A673 (cell line): ENCODE measurements at regions not wholly inside any gene's neighbourhood (a gene's known extent, or its start where the extent isn't known, plus 50 kb on each side); places are given as distances from the start of the nearest gene placed in this dataset.

ENCODE experiments used
- BruUV-seq: library from RNA; stranded (reverse); fragments of 400-500 nt; replicated peaks from 2 replicates; lab custom pipeline; 2021; lab: Mats Ljungman, UMichigan
- CTCF ChIA-PET: fragments of 300-600 bp; sonication (Branson Sonifier 250); formaldehyde crosslinking; loops from one replicate; lab custom pipeline; 2022; ENCODE audit warnings: antibody characterized with exemption; lab: Charles Lee
- POLR2A ChIA-PET: fragments of 300-600 bp; sonication (Branson Sonifier 250); formaldehyde crosslinking; loops from one replicate; lab custom pipeline; 2022; ENCODE audit warnings: antibody characterized with exemption; ENCODE audit not compliant: low non-redundant PET; lab: Charles Lee
- DNase-seq: peaks from one replicate; pipeline ENCODE4 v3.0.0-alpha.2; 2015; ENCODE audit warnings: low spot score
- H3K27ac ChIP-seq: fragments of 200-600 bp; sonication (generic); 2 replicates; pipeline ENCODE4 v1.5.1; 2016; ENCODE audit warnings: mixed run types, low read depth, mild to moderate bottlenecking, mixed read lengths, antibody characterized with exemption, low read length; ENCODE audit not compliant: poor library complexity, severe bottlenecking
- H3K27me3 ChIP-seq: fragments of 200-600 bp; sonication (generic); replicated peaks from 2 replicates; pipeline ENCODE4 v1.6.1; 2017; ENCODE audit warnings: mixed run types, low read depth, mild to moderate bottlenecking, mixed read lengths, antibody characterized with exemption, low read length; ENCODE audit not compliant: insufficient read depth, poor library complexity
- H3K36me3 ChIP-seq: fragments of 200-600 bp; sonication (generic); 2 replicates; pipeline ENCODE4 v1.6.1; 2016; ENCODE audit warnings: mixed run types, mild to moderate bottlenecking, mixed read lengths, antibody characterized with exemption, low read length; ENCODE audit not compliant: insufficient read depth, poor library complexity, severe bottlenecking
- H3K4me1 ChIP-seq: fragments of 200-600 bp; sonication (generic); 2 replicates; pipeline ENCODE4 v1.6.1; 2017; ENCODE audit warnings: mixed run types, mild to moderate bottlenecking, mixed read lengths, antibody characterized with exemption, low read length; ENCODE audit not compliant: insufficient read depth, poor library complexity, severe bottlenecking
- H3K4me3 ChIP-seq: fragments of 200-600 bp; sonication (generic); 2 replicates; pipeline ENCODE4 v1.5.1; 2016; ENCODE audit warnings: low read depth, mixed run types, mild to moderate bottlenecking, mixed read lengths, low read length; ENCODE audit not compliant: poor library complexity, severe bottlenecking
- H3K9me3 ChIP-seq: fragments of 200-600 bp; sonication (generic); 2 replicates; pipeline ENCODE4 v1.6.1; 2016; ENCODE audit warnings: mixed run types, low read depth, mild to moderate bottlenecking, mixed read lengths, antibody characterized with exemption, low read length; ENCODE audit not compliant: poor library complexity, severe bottlenecking
- EZH2 ChIP-seq: fragments of 200-600 bp; sonication (generic); IDR thresholded peaks from 2 replicates; pipeline ENCODE4 v1.6.1; 2017; ENCODE audit warnings: borderline replicate concordance, low read depth, mild to moderate bottlenecking, mixed read lengths, antibody characterized with exemption, low read length; ENCODE audit not compliant: poor library complexity, severe bottlenecking
- intact Hi-C: fragments of 100-400 bp; cut with micrococcal nuclease; formaldehyde crosslinking; loops from one replicate; pipeline ENCODE4 v1.10.0; 2022; ENCODE audit not compliant: unreplicated experiment
- TF ChIP-seq, protein P1 (sequence below): fragments of 300-800, 200-600 bp; sonication (generic); conservative IDR thresholded peaks from 2 replicates; pipeline ENCODE4 v1.5.1; 2017; ENCODE audit warnings: low read depth, mild to moderate bottlenecking, antibody characterized with exemption, low read length, moderate library complexity, mixed read lengths

DNA sequence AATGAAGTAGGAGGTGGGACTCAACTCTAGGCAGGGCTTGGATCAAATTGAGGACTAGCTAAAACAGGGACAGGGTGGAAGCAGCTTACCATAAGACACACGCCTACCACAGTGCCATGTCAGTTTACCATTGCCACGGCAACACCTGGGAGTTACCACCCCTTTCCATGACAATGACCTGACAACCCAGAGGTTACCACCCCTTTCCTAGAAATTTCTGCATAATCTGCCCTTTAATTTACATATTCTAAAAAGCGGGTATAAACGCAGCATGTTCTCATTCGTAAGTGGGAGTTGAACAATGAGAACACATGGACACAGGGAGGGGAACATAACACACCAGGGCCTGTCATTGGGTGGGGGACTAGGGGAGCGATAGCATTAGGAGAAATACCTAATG, 72.7 kb downstream of the GCC1 start:
- TF ChIP-seq, protein P1, sequence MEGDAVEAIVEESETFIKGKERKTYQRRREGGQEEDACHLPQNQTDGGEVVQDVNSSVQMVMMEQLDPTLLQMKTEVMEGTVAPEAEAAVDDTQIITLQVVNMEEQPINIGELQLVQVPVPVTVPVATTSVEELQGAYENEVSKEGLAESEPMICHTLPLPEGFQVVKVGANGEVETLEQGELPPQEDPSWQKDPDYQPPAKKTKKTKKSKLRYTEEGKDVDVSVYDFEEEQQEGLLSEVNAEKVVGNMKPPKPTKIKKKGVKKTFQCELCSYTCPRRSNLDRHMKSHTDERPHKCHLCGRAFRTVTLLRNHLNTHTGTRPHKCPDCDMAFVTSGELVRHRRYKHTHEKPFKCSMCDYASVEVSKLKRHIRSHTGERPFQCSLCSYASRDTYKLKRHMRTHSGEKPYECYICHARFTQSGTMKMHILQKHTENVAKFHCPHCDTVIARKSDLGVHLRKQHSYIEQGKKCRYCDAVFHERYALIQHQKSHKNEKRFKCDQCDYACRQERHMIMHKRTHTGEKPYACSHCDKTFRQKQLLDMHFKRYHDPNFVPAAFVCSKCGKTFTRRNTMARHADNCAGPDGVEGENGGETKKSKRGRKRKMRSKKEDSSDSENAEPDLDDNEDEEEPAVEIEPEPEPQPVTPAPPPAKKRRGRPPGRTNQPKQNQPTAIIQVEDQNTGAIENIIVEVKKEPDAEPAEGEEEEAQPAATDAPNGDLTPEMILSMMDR, result no peak
- TF ChIP-seq EZH2, result no peak
- H3K4me3 ChIP-seq, result no peak overlapping the region
- no peak for DNase-seq
- ChIA-PET POLR2A (interaction anchor here (0.5 kb wide), 1 partner anchor 219 kb away, joined by 18 read pairs; no protein-coding TSS in a partner anchor), CTCF (no interaction called here)
- H3K9me3 ChIP-seq, result no peaks in the 10 kb centered on the region
- H3K4me1 ChIP-seq, result no peaks in the 10 kb centered on the region
- no peaks in the 10 kb centered on the region for H3K36me3 ChIP-seq
- no peak overlapping the region for H3K27ac ChIP-seq
- H3K27me3 ChIP-seq, result peaks cover 16% of the 10 kb centered on the region
- intact Hi-C loops, result loop anchor here (10.0 kb wide), 1 partner anchor 708 kb away; no protein-coding TSS in a partner anchor
- BruUV-seq, result no TSS peak

GRCh38 chr7:127504715-127505114, 80.7 kb downstream of the GCC1 start:
- Histone ChIP-seq H3K4me1 (no peaks in the 10 kb centered on the region), H3K27ac (no peak overlapping the region), H3K4me3 (no peak overlapping the region), H3K9me3 (no peaks in the 10 kb centered on the region), H3K36me3 (no peaks in the 10 kb centered on the region), H3K27me3 (peaks cover 7% of the 10 kb centered on the region)
- intact Hi-C loops, result loop anchor here (5.0 kb wide), 1 partner anchor 703 kb away; no protein-coding TSS in a partner anchor
- ChIA-PET POLR2A (no interaction called here), CTCF (interaction anchor here (1.5 kb wide), 1 partner anchor 705 kb away, joined by 7 read pairs; no protein-coding TSS in a partner anchor)
- no TSS peak for BruUV-seq
- DNase-seq, result peak; percentile 44
- TF ChIP-seq, protein P1, result peak; percentile 60
- no peak for TF ChIP-seq EZH2

DNA sequence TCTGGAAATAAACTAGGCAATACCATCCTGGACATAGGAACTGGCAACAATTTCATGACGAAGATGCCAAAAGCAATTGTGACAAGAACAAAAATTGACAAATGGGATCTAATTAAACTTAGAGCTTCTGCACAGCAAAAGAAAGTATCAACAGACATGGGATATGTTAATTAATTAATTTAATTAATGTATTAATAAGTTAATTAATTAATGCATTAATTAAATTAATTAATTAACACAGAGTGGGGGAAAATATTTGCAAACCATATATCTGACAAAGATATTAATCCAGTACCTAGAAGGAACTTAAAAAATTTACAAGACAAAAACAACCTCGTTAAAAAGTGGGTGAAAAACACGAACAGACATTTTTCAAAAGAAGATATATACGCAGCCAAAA, 83.6 kb downstream of the GCC1 start:
- TF ChIP-seq, protein P1, result no peak
- no peak for TF ChIP-seq EZH2
- intact Hi-C loops, result loop anchor here (5.0 kb wide), 1 partner anchor 705 kb away; no protein-coding TSS in a partner anchor
- no peaks in the 10 kb centered on the region for H3K36me3 ChIP-seq
- BruUV-seq, result no TSS peak
- no peak for DNase-seq
- POLR2A ChIA-PET, result no interaction called here
- no peak overlapping the region for H3K4me3 ChIP-seq
- peaks cover 5% of the 10 kb centered on the region for H3K27me3 ChIP-seq
- CTCF ChIA-PET, result no interaction called here
- H3K27ac ChIP-seq, result no peak overlapping the region
- no peaks in the 10 kb centered on the region for H3K4me1 ChIP-seq
- H3K9me3 ChIP-seq, result no peaks in the 10 kb centered on the region
